BLaER1 treated with 17β-estradiol and CSF1 and Interleukin-3, amounts not matched to agents 10 nM and 100 nM (cell line): ENCODE measurements at regions not wholly inside any gene's neighbourhood (a gene's known extent, or its start where the extent isn't known, plus 50 kb on each side); places are given as distances from the start of the nearest gene placed in this dataset.

ENCODE experiments used
- H3K27ac ChIP-seq, 11 experiments: shearing (Covaris generic); formaldehyde crosslinking; 2 replicates each; pipeline ENCODE4 v1.8.1; 2022
- H3K27me3 ChIP-seq, 11 experiments: shearing (Covaris generic); formaldehyde crosslinking; 2 replicates each; pipeline ENCODE4 v1.8.1; 2022
- H3K36me3 ChIP-seq, 11 experiments: shearing (Covaris generic); formaldehyde crosslinking; 2 replicates each; pipeline ENCODE4 v1.8.1; 2022
- H3K4me1 ChIP-seq, 10 experiments: shearing (Covaris generic); formaldehyde crosslinking; 2 replicates each; pipeline ENCODE4 v1.8.1; 2022
- H3K4me2 ChIP-seq, 11 experiments: shearing (Covaris generic); formaldehyde crosslinking; 2 replicates each; pipeline ENCODE4 v1.8.1; 2022
- H3K4me3 ChIP-seq, 10 experiments: shearing (Covaris generic); formaldehyde crosslinking; 2 replicates each; pipeline ENCODE4 v1.8.1; 2022
- H3K9ac ChIP-seq, 11 experiments: shearing (Covaris generic); formaldehyde crosslinking; 2 replicates each; pipeline ENCODE4 v1.8.1; 2022
- H3K9me3 ChIP-seq, 11 experiments: shearing (Covaris generic); formaldehyde crosslinking; replicated peaks in 1 of 11; 2 replicates each; pipeline ENCODE4 v1.8.1; 2022
- H4K20me1 ChIP-seq, 11 experiments: shearing (Covaris generic); formaldehyde crosslinking; 2 replicates each; pipeline ENCODE4 v1.8.1; 2022
- Cebpa-rat ChIP-seq, 11 experiments: shearing (Covaris generic); IDR thresholded peaks; 2 replicates each; pipeline ENCODE4 v1.8.1; 2022

- Histone ChIP-seq H3K27me3 (no peaks in the 10 kb centered on the region), H3K4me2 (no peak overlapping the region), H3K9ac (no peak overlapping the region), H3K4me3 (no peak overlapping the region), H3K9me3 (no peaks in the 10 kb centered on the region), H3K36me3 (no peaks in the 10 kb centered on the region), H3K4me1 (no peaks in the 10 kb centered on the region), H3K27ac (no peak overlapping the region), H4K20me1 (no peaks in the 10 kb centered on the region)
- TF ChIP-seq Cebpa-rat (IDR thresholded peaks at IDR 0.05): no peak
Observed at GRCh38 chr13:107742544-107742943, 472.8 kb downstream of the LIG4 start.

DNA sequence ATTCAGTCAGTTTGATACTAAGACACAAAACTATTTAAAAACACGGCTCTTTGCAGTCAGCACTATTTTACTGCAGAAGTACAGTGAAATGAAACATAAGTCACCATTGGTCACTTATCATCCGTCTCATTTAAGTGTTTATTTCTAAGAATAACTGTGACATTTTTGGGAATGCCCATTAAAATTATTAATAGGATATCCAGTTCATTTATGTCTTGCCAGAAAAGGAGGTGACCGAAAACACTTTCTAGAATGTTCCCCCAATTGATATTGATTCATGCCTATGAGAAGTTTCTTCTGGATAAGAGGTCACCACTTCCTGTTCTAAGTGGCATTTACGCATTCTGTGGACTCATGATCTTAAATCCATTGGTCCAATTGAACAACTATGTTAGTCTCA, 477.3 kb downstream of the LIG4 start:
- Histone ChIP-seq H3K36me3 (no peaks in the 10 kb centered on the region), H3K4me3 (no peak overlapping the region), H4K20me1 (no peaks in the 10 kb centered on the region), H3K4me2 (no peak overlapping the region), H3K4me1 (no peaks in the 10 kb centered on the region), H3K9me3 (no peaks in the 10 kb centered on the region), H3K9ac (no peak overlapping the region), H3K27me3 (no peaks in the 10 kb centered on the region), H3K27ac (no peak overlapping the region)
- no peak for TF ChIP-seq Cebpa-rat (IDR thresholded peaks at IDR 0.05)

DNA sequence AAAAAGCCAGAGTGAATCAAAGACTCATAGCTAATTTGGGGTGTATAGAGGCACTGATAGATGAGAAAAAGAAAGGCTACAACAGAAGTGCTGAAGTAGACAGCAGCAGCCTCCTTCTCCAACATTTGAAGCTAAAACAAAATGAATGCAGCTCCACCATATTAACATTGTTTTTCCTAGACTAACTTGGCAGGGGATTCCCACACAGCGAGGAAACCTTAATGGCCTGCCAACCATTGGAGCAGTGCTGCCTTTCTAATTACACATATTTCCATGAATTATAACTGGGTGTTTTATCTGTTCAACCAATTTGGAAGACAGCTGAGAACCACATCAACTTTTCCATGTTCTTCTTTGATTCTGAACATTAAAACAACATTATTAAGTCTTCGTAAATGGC, 478.6 kb downstream of the LIG4 start:
- Histone ChIP-seq H3K27ac (no peak overlapping the region), H3K9ac (no peak overlapping the region), H3K36me3 (no peaks in the 10 kb centered on the region), H3K4me1 (no peaks in the 10 kb centered on the region), H3K4me2 (no peak overlapping the region), H4K20me1 (no peaks in the 10 kb centered on the region), H3K9me3 (no peaks in the 10 kb centered on the region), H3K4me3 (no peak overlapping the region), H3K27me3 (no peaks in the 10 kb centered on the region)
- no peak for TF ChIP-seq Cebpa-rat (IDR thresholded peaks at IDR 0.05)

DNA sequence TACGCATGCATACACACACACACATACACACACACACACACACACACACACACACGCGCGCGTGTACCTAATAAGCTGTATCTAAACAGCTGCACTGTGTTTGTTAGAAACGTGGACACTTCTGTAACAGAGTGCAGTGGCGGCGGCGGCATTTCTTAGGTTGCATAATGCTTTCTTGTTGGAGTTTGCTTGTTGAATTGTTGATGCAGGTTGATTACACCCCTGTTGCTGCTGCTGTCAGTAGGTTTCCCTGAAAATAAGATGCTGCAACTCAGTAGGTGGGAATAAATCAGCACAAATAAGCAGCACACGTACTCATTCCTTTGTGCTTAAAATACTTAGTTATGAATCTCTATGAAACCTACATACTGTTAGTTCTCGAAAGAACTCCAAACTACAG, 479.2 kb downstream of the LIG4 start:
- Histone ChIP-seq H3K4me2 (no peak overlapping the region), H3K9ac (no peak overlapping the region), H3K36me3 (no peaks in the 10 kb centered on the region), H3K9me3 (no peaks in the 10 kb centered on the region), H4K20me1 (no peaks in the 10 kb centered on the region), H3K27ac (no peak overlapping the region), H3K4me1 (no peaks in the 10 kb centered on the region), H3K4me3 (no peak overlapping the region), H3K27me3 (no peaks in the 10 kb centered on the region)
- TF ChIP-seq Cebpa-rat (IDR thresholded peaks at IDR 0.05): no peak

GRCh38 chr13:107734891-107735625, 480.3 kb downstream of the LIG4 start:
- no peaks in the 10 kb centered on the region for H3K9me3 ChIP-seq
- no peak overlapping the region for H3K9ac ChIP-seq
- no peaks in the 10 kb centered on the region for H4K20me1 ChIP-seq
- no peak for TF ChIP-seq Cebpa-rat (IDR thresholded peaks at IDR 0.05)
- H3K4me1 ChIP-seq: no peaks in the 10 kb centered on the region
- H3K4me2 ChIP-seq: no peak overlapping the region
- no peak overlapping the region for H3K27ac ChIP-seq
- no peak overlapping the region for H3K4me3 ChIP-seq
- H3K36me3 ChIP-seq: no peaks in the 10 kb centered on the region
- no peaks in the 10 kb centered on the region for H3K27me3 ChIP-seq

DNA sequence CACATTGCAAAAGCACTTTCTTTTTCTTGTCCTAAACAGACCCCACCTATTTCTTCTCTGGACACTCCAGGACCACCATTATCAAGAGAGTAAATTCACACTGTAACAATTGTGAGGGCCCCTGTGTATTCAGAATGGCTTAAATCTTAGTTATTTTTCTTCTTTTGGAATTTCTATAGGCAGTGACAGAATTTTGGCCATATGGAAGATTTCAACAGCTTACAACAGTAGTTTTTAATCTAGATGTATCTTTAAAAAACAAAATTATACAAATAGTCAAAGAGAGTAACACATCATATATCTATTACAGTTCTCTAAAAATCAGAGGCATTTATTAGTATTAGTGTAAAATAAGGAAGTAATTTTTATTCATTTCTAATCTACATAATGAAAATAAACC, 482.1 kb downstream of the LIG4 start:
- no peaks in the 10 kb centered on the region for H3K9me3 ChIP-seq
- no peaks in the 10 kb centered on the region for H3K36me3 ChIP-seq
- H4K20me1 ChIP-seq: no peaks in the 10 kb centered on the region
- no peaks in the 10 kb centered on the region for H3K4me1 ChIP-seq
- no peak overlapping the region for H3K9ac ChIP-seq
- TF ChIP-seq Cebpa-rat (IDR thresholded peaks at IDR 0.05): no peak
- H3K4me2 ChIP-seq: no peak overlapping the region
- no peak overlapping the region for H3K27ac ChIP-seq
- no peaks in the 10 kb centered on the region for H3K27me3 ChIP-seq
- no peak overlapping the region for H3K4me3 ChIP-seq

GRCh38 chr13:107730813-107731212, 484.5 kb downstream of the LIG4 start:
- Histone ChIP-seq H3K36me3 (no peaks in the 10 kb centered on the region), H4K20me1 (no peaks in the 10 kb centered on the region), H3K27me3 (no peaks in the 10 kb centered on the region), H3K4me2 (no peak overlapping the region), H3K27ac (no peak overlapping the region), H3K4me3 (no peak overlapping the region), H3K9ac (no peak overlapping the region), H3K9me3 (no peaks in the 10 kb centered on the region), H3K4me1 (no peaks in the 10 kb centered on the region)
- TF ChIP-seq Cebpa-rat (IDR thresholded peaks at IDR 0.05): no peak

DNA sequence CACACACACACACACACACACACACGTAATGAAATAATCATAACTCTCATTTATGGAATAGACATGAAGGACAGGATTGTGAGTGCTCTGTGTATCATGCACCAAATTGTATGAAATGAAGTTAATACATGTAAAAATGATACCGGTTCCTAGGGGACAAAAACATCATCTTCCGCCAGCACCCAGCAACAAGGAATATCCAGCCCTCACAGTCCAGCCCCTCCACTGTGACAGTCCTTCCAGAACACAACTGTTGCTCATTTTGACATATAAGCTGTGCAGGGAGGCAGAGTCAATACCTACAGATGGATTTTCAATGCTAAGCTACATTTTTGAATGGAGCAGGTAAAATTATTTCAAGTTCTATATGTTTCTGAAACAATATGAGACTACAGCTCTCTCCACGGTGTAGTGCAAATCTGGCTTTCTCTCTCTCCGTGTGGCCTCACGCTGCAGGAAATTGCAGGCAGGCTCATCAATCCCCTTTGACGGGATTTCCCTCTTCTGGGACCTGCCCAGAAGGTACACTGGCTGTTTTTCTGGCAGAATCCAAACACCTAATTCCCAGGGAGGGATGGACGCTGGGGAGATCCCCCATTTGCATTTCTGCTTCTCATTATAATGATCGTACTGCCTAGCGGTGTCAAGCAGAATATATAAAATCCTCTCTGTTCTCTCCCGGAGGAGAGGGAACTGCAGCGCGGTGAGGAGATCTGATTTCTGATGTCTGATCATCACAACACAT, 494.0 kb downstream of the LIG4 start:
- H3K27ac ChIP-seq: no peak overlapping the region
- no peaks in the 10 kb centered on the region for H4K20me1 ChIP-seq
- no peaks in the 10 kb centered on the region for H3K27me3 ChIP-seq
- no peak overlapping the region for H3K4me2 ChIP-seq
- no peaks in the 10 kb centered on the region for H3K36me3 ChIP-seq
- no peak overlapping the region for H3K9ac ChIP-seq
- TF ChIP-seq Cebpa-rat (IDR thresholded peaks at IDR 0.05): no peak
- no peak overlapping the region for H3K4me3 ChIP-seq
- no peaks in the 10 kb centered on the region for H3K4me1 ChIP-seq
- H3K9me3 ChIP-seq: no peaks in the 10 kb centered on the region

DNA sequence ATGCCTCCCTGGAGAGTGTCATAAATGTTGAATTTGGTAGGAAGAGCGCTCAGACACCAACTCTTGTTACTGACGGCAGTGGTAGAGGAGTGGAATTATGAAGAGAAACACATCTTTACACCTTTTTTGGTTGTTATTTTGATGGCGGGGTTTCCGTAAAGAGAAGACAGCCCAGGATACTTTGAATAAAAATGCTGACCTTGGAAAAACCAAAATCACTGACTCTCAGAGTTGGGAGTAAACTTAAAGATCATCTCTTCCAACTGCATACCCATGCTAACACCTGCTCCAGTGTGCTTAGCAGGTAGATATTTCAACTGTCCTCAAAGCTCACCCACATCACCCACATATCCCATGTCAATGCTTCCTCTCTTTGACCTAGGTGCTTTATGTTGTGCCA, 498.6 kb downstream of the LIG4 start:
- H3K4me3 ChIP-seq: no peak overlapping the region
- no peaks in the 10 kb centered on the region for H3K36me3 ChIP-seq
- H3K9me3 ChIP-seq: no peaks in the 10 kb centered on the region
- H3K27ac ChIP-seq: no peak overlapping the region
- no peak overlapping the region for H3K4me2 ChIP-seq
- H3K9ac ChIP-seq: no peak overlapping the region
- H3K4me1 ChIP-seq: no peaks in the 10 kb centered on the region
- H3K27me3 ChIP-seq: no peaks in the 10 kb centered on the region
- no peaks in the 10 kb centered on the region for H4K20me1 ChIP-seq
- no peak for TF ChIP-seq Cebpa-rat (IDR thresholded peaks at IDR 0.05)

- H4K20me1 ChIP-seq: no peaks in the 10 kb centered on the region
- no peak for TF ChIP-seq Cebpa-rat (IDR thresholded peaks at IDR 0.05)
- H3K4me3 ChIP-seq: no peak overlapping the region
- no peak overlapping the region for H3K9ac ChIP-seq
- H3K4me1 ChIP-seq: no peaks in the 10 kb centered on the region
- no peaks in the 10 kb centered on the region for H3K9me3 ChIP-seq
- H3K27me3 ChIP-seq: no peaks in the 10 kb centered on the region
- no peak overlapping the region for H3K27ac ChIP-seq
- H3K36me3 ChIP-seq: no peaks in the 10 kb centered on the region
- no peak overlapping the region for H3K4me2 ChIP-seq
Observed at GRCh38 chr13:107716241-107716640, 499.1 kb downstream of the LIG4 start.
